GM21786 (cell line): ENCODE measurements at regions not wholly inside any gene's neighbourhood (a gene's known extent, or its start where the extent isn't known, plus 50 kb on each side); places are given as distances from the start of the nearest gene placed in this dataset.

Source experiments
- ATAC-seq: cut with Tn5 transposase; IDR thresholded peaks from one replicate; pipeline ENCODE4 v1.9.1; 2021; ENCODE audit not compliant: unreplicated experiment

GRCh38 chr20:59376109-59376841 lies 75.9 kb downstream of the EDN3 start:
- ATAC-seq, result no peak

- ATAC-seq, result no peak
These were observed 76.6 kb downstream of the EDN3 start for GRCh38 chr20:59376998-59377397.

GRCh38 chr20:59377842-59378241 lies 77.4 kb downstream of the EDN3 start:
- ATAC-seq, result no peak

- no peak for ATAC-seq
These were observed 78.0 kb downstream of the EDN3 start for GRCh38 chr20:59378396-59378795.

DNA sequence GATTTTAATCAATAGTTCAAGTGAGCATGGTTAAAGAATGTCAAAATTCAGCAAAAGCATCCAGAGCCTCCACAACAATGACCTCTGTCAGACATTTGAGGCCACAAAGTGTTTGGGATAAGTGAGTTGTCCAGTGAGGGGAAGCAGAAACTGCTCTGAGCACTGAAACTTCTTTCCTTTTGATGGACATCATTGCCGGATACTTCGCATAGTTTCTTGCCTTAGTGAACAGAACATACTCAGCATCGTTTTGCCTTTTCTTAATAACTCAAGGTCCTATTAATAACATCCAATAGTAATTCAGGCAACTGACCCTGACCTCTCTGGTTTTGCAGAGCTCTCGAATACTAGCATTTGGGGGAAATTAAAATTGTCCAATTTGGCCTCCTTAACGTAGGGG lies 78.6 kb downstream of the EDN3 start:
- no peak for ATAC-seq

- ATAC-seq, result no peak
These were observed 81.3 kb downstream of the EDN3 start for GRCh38 chr20:59381689-59382088.

DNA sequence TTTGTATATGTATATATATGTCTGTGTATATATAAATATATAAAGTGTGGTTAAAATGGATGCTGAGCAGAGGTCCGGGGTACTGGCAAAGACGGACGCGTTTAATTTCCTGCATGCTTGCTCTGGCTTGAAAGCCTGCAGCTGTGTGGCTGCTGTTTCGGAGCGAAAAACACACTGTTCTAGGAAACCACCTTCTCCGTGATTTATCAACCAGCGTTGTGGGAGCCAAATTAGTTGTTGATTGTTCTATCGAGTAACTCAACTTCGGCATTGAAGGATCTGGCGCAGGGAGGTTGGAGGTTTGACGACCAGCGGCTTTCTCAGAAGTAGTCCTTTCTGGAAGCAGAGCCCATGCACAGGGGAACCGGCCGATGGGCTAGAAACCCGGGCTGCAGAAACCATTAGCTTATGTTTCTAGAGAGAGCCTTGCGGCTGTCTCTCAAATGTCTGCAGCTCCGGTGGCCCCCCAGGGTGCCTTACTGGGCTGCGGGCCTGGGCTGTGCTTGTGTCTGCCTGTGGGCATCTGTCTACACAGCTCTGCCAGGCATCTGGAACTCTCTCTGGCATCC lies 81.8 kb downstream of the EDN3 start:
- no peak for ATAC-seq

DNA sequence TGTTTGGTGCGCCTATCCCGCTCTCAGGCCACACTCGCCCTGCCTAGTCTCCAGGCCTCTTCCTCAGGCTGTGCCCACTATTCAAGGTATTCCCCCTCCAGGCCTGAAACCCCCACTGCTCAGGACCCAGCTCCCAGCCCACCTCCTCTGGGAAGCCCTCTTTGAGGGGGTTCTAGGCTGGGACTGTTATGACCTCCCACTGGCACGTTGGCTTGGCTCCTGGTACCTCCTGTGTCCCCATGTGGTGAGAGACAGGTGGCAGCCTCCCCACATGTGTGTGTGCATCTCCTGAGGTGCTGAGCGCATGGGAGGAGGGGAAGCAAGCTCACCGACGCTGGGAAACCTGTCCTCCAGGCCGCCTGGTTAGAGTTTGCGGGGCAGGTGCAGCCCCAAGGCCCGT lies 82.5 kb downstream of the EDN3 start:
- ATAC-seq, result no peak

GRCh38 chr20:59385038-59385437 lies 84.6 kb downstream of the EDN3 start:
- no peak for ATAC-seq

- no peak for ATAC-seq
These were observed 85.1 kb downstream of the EDN3 start for GRCh38 chr20:59385480-59385879.

GRCh38 chr20:59386809-59387208 lies 86.4 kb downstream of the EDN3 start:
- ATAC-seq, result no peak

DNA sequence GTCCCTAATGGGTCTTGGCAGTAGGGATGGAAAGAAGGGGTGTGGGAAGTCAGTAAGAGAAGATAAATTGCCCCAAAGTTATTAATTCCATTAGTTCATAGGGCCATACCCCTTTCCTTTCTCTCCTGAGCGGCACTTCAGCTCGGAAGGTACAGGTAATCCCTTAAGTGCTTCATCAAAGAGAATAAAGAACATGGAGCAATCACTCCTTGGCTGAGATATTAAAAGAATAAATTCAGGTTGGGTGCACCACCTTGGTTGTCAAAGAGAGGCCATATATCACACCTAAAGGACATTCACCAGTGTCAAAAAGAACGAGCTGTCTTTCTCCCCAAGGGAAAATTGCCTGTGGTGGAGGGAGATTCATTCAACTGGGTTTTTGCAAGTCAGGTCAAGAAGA lies 87.5 kb downstream of the EDN3 start:
- ATAC-seq, result no peak

DNA sequence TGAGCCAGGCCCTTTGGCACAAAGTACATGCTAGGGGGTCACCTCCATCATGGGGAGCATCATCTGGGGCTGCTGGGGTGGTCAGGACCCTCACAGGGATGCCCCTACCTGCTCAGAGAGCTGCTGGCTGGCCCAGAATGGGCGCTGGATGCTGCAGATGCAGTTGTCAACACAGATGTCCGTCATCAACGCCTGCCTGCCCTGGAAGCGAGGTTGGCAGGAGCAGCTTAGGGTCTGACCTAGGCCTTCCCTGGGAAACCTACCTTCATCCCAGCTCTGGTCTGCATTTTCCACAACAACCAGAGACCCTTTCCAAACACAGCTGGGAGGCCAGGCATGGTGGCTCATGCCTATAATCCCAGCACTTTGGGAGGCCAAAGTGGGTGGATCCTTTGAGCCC lies 88.0 kb downstream of the EDN3 start:
- ATAC-seq, result no peak

DNA sequence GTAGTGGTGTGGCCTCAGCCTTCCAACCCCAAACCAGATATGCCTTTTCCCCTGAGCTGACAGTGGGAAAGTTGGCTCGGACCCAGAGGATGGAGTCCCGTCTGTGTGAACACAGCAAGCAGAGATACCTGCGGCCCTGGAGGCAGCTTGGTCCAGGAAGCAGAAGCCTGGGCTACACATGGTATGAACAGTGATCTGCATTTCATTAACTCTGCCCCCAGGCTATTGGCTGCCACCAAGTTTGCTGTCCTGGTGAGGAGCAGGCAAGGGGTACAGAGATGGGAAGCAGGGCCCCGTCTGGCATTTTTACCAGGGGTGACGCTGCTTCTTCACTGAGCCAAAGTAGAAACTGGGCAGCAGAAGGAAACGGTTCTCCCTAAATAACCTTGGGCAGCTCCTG lies 90.0 kb downstream of the EDN3 start:
- no peak for ATAC-seq

DNA sequence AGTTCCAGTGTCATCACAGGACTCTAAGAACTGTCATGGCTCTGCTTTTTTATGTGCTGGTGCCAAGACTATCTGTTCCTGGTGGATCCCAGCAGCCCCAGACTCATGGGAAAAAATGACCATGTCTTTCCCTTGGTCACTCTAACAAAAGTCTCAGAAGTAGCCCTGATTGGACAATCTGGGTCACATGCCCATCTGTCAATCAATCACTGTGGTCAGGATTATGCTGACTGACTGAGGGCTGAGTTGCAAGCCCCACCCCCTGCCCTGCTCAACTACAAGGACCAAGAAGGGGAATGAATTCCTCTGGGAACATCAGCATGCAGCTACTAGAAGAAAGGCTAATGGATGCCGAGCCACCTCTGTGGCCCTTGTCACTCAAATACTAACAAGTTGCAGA lies 91.6 kb downstream of the EDN3 start:
- ATAC-seq, result no peak

DNA sequence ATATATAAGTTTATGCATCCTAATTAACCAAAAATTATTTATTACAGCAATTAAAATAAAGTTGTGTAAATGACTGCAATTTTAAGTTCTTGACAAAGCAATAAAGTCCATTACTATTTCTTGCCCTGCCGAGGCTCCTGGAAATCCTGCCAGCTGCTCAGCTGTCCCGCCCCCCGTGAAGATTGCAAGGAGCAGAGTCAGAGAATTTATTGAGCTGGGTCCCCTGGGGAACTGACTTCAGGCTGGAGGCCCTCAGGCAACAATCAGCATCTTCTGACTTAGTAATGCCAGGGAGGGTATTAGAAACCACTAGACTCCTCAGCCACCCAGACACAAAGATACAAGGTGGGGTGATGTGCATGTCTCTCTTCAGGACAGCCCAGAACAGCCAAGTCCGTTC lies 92.3 kb downstream of the EDN3 start:
- ATAC-seq, result no peak

DNA sequence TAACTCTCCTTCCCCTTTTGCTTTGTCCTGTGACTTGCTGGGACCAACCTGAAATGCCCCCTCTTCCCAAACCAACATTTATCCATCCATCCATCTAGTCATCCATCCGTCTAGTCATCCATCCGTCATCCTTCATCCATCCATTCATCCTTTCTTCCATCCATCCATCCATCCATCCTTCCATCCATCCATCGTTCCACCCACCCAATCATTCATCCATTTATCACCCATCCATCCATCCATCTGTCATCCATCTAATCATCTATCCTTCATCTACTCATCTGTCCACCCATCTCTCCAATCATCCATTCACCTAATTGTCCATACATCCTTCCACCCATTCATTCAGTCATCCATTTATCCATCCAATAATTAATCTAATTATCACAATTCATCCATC lies 92.7 kb downstream of the EDN3 start:
- ATAC-seq, result no peak

DNA sequence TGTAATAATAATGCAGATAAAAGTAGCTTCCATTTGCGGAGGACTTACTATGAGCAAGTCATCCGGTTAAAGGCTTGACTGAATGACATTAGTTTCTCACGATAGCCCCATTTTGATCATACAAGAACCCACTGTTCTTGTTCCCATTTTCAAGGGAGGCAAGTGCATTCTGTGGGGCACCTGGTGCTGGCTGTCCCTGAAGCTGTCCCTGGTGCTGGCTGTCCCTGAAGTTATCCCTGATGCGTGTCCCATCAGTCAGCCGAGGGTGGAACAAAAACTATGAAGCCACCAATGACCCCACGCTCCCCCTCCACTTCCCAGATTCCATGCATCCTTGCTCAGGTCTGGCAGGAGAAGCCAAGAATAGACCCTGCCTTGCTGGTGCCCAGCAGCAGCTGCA lies 95.3 kb downstream of the EDN3 start:
- ATAC-seq, result no peak

DNA sequence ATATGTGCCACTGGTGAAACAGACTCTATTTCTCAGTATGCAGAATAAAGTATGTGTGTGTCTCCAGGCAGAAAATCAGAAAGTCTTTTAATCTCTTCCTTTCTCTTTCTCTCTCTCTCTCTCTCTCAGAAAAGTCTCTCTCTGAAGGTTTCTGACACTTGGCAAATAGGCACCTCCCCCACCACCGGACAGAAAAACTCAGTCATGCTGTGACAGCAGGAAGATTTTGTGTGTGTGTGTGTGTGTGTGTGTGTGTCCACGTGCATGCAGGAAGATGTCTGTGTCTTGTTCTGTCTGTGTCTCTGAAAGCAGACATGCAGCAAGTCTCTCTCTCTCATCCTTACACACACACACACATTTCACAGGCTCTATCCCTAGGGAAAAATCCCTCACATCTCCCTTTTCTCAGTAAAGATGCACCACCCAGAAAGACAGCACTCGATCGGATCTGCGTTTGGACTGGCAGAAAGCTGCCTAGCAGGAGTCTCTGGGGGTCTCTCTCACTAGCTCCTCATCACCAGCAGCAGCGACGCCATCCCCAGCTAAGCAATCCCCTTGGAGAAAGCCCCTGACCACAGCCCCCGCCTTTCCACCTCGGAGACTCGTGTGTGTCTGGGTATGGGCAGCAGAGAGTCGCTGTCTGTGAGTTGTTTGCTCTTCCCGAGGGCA lies 98.3 kb downstream of the EDN3 start:
- ATAC-seq, result no peak

DNA sequence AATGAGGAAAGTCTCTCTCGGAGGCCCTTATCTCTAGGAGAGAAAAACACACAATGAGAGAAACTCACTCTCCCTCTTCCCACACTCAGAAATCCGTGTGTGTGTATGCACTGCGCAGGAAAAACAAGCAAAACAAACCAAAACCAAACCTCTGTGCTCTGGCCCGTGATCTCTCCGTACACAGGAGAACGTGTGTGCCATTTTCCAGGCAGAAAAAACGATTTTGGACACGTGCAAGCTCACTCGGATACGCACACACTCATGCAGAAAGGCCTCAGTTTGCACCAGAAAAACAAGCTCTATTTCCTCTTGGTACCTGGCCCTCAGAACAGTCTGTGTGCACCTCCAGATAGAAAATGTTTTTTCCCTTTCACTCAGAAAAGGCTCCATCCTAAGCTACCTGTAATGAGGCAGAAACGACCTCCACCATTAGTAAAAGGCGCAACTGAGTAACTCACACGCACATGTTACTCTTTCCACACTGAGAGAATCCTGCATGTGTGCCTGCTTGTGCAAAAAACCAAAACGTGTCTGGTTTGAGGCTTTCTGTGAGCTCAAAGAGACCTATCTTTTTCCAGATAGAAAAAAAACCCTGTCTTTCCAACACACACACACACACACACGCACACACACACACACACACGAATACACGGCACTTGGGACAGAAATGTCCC lies 99.2 kb downstream of the EDN3 start:
- no peak for ATAC-seq

DNA sequence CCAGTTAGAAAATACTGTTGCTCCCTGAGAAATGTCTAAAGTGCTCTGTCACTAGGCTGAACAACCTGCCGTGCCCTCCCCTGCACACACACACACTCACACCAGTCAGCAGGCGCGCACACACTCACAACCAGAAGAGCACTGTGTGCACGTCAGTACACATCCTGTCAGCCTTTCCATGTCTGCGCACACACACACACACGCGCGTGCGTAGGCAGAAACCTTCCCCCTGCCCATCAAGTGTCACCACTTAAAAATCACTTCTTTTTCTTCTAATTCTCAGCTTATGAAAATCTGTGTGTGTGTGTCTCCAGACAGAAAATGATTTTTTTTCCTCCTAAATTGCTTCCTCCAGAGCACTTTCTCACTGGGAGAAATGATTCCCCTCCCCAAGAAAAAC lies 100.3 kb downstream of the EDN3 start:
- no peak for ATAC-seq

GRCh38 chr20:59402681-59403080 lies 102.3 kb downstream of the EDN3 start:
- ATAC-seq, result no peak
